Parathyroid adenoma (tissue), 2 donors: ENCODE measurements at regions not wholly inside any gene's neighbourhood (a gene's known extent, or its start where the extent isn't known, plus 50 kb on each side); places are given as distances from the start of the nearest gene placed in this dataset.

Source experiments
- H2AFZ ChIP-seq: fragments of 300-600 bp; sonication (generic); one replicate; pipeline ENCODE4 v1.7.0; 2017; ENCODE audit warnings: antibody characterized with exemption, mild to moderate bottlenecking
- H3K27ac ChIP-seq: fragments of 300-600 bp; sonication (generic); one replicate; pipeline ENCODE4 v1.7.0; 2017
- H3K27me3 ChIP-seq: fragments of 300-600 bp; sonication (generic); one replicate; pipeline ENCODE4 v1.7.0; 2017; ENCODE audit warnings: low read length; ENCODE audit not compliant: control insufficient read depth, insufficient read depth
- H3K36me3 ChIP-seq: fragments of 300-600 bp; sonication (generic); one replicate; pipeline ENCODE4 v1.7.0; 2017; ENCODE audit warnings: low read length; ENCODE audit not compliant: control insufficient read depth, insufficient read depth
- H3K4me1 ChIP-seq: fragments of 300-600 bp; sonication (generic); one replicate; pipeline ENCODE4 v1.7.0; 2017; ENCODE audit warnings: control low read depth
- H3K4me2 ChIP-seq: fragments of 300-600 bp; sonication (generic); one replicate; pipeline ENCODE4 v1.7.0; 2017; ENCODE audit warnings: low read length
- H3K4me3 ChIP-seq: fragments of 300-600 bp; sonication (generic); one replicate; pipeline ENCODE4 v1.7.0; 2017; ENCODE audit warnings: low read depth, low read length
- H3K79me2 ChIP-seq: fragments of 300-600 bp; sonication (generic); one replicate; pipeline ENCODE4 v1.7.0; 2017; ENCODE audit warnings: control low read depth
- H3K9ac ChIP-seq: fragments of 300-600 bp; sonication (generic); one replicate; pipeline ENCODE4 v1.7.0; 2017; ENCODE audit warnings: mild to moderate bottlenecking
- H3K9me3 ChIP-seq: fragments of 300-600 bp; sonication (generic); one replicate; pipeline ENCODE4 v1.7.0; 2017; ENCODE audit warnings: low read length; ENCODE audit not compliant: control insufficient read depth
- TF ChIP-seq, protein P1 (sequence below): fragments of 300-600 bp; sonication (generic); IDR thresholded peaks from one replicate; pipeline ENCODE4 v1.7.0; 2017; ENCODE audit warnings: antibody characterized with exemption, mild to moderate bottlenecking
- donor health status: primary hyperparathyroidism.

DNA sequence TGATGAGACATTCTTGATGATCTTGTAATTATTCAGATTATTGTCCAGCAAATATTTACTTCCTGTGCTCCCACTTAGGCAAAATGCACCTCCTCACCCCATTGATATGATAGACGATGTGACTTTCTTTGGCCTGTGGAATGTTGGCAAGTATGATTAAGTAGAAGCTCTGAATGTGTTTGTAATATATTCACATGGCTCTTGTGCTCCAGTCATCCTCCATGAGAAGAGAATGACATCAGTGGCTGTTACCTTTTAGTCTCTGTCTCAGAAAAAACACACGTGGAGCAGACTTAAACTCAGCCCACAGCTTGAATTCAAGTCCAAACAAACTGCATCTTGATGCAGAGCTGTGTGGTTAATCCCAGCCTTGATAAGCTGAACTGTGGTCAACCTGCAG lies 984.3 kb upstream of the FBXO33 start:
- Histone ChIP-seq H3K27me3 (no peaks in the 10 kb centered on the region), H3K4me2 (no peak overlapping the region), H2AFZ (no peak overlapping the region), H3K79me2 (no peaks in the 10 kb centered on the region), H3K4me3 (no peak overlapping the region), H3K9me3 (no peaks in the 10 kb centered on the region), H3K9ac (no peak overlapping the region), H3K27ac (no peak overlapping the region), H3K4me1 (no peaks in the 10 kb centered on the region), H3K36me3 (no peaks in the 10 kb centered on the region)
- TF ChIP-seq, protein P1, sequence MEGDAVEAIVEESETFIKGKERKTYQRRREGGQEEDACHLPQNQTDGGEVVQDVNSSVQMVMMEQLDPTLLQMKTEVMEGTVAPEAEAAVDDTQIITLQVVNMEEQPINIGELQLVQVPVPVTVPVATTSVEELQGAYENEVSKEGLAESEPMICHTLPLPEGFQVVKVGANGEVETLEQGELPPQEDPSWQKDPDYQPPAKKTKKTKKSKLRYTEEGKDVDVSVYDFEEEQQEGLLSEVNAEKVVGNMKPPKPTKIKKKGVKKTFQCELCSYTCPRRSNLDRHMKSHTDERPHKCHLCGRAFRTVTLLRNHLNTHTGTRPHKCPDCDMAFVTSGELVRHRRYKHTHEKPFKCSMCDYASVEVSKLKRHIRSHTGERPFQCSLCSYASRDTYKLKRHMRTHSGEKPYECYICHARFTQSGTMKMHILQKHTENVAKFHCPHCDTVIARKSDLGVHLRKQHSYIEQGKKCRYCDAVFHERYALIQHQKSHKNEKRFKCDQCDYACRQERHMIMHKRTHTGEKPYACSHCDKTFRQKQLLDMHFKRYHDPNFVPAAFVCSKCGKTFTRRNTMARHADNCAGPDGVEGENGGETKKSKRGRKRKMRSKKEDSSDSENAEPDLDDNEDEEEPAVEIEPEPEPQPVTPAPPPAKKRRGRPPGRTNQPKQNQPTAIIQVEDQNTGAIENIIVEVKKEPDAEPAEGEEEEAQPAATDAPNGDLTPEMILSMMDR: no peak

DNA sequence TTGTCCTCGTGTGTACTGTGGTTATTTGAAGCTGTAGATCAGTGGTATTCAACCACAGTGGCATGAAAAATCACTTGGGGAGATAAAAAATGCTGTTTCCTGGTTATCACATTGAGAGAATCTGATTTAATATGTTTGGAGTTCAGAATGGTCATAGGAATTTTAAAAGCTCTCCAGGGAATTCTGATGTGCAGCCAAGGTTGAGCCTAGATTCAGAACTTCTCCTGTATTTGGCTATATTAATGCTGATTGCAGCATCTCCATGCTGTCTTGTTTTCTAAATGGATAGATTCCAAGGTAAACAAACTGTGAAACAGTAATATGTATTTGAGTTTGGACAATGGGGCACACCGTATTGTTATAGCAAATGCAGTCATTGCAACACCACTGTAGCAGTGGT lies 982.2 kb upstream of the FBXO33 start:
- no peaks in the 10 kb centered on the region for H3K36me3 ChIP-seq
- H3K9ac ChIP-seq: no peak overlapping the region
- H3K4me1 ChIP-seq: no peaks in the 10 kb centered on the region
- H3K79me2 ChIP-seq: no peaks in the 10 kb centered on the region
- no peak overlapping the region for H2AFZ ChIP-seq
- H3K9me3 ChIP-seq: no peaks in the 10 kb centered on the region
- H3K27ac ChIP-seq: no peak overlapping the region
- no peak overlapping the region for H3K4me2 ChIP-seq
- no peak overlapping the region for H3K4me3 ChIP-seq
- H3K27me3 ChIP-seq: no peaks in the 10 kb centered on the region
- TF ChIP-seq, protein P1: no peak

DNA sequence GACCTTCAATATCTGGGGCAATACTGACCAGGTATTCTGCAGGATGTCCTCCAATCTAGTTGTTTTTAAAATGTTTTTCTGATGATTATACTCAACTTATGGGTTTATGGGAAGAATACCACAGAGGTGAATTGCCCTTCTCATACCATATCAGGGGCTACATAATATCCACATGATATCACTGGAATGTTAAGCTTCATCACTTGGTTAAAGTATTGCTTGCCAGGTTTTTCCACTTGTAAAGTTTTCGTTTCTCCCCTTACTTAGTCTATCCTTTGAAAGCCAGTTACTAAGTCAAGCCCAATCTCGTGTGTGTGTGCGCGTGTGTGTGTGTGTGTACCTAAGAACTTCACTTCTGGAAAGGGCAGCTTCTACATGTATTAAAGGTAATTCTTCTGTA lies 980.9 kb upstream of the FBXO33 start:
- no peaks in the 10 kb centered on the region for H3K9me3 ChIP-seq
- no peaks in the 10 kb centered on the region for H3K79me2 ChIP-seq
- H3K4me1 ChIP-seq: no peaks in the 10 kb centered on the region
- TF ChIP-seq, protein P1: no peak
- H2AFZ ChIP-seq: no peak overlapping the region
- no peak overlapping the region for H3K9ac ChIP-seq
- no peaks in the 10 kb centered on the region for H3K36me3 ChIP-seq
- H3K27me3 ChIP-seq: no peaks in the 10 kb centered on the region
- H3K4me3 ChIP-seq: no peak overlapping the region
- no peak overlapping the region for H3K4me2 ChIP-seq
- H3K27ac ChIP-seq: no peak overlapping the region

DNA sequence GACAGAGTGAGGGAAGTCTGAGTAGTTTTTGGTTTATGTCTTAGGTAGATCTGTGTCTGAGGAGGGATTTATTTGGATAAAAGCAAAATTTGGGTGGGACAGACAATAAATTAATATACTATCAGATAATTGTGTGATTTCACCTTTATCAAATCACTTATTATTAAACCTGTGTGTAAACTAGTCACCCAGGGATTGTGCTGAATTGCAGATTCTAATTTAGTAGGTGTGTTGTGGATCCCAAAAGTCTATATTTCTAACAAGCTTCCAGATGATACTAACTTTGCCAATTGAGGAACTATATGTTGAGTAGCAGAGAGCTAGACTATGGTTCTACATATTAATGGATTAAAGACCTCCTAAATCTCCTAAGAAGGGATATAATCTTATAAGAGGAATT lies 978.5 kb upstream of the FBXO33 start:
- Histone ChIP-seq H3K4me1 (no peaks in the 10 kb centered on the region), H2AFZ (no peak overlapping the region), H3K9me3 (no peaks in the 10 kb centered on the region), H3K27ac (no peak overlapping the region), H3K9ac (no peak overlapping the region), H3K36me3 (no peaks in the 10 kb centered on the region), H3K27me3 (no peaks in the 10 kb centered on the region), H3K4me2 (no peak overlapping the region), H3K79me2 (no peaks in the 10 kb centered on the region), H3K4me3 (no peak overlapping the region)
- TF ChIP-seq, protein P1: no peak

DNA sequence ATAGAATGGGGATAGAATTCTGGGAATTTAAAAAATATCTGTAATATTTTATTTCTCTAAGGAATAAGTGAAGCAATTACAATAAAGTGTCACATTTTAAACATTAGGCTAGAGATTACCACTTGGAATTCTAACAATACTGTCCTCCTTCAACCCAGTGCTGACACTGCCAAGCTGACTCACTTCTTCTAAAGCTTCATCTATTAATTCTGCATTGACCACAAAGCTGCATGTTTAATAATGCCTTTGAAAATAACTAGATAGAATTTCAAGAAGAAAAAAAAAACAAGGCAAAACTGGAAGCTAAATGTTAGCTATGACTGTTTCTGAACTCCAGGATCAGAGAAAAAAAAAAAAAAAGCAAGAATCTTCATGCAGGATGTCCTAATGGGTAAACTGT lies 970.7 kb upstream of the FBXO33 start:
- H3K9ac ChIP-seq: no peak overlapping the region
- H3K4me1 ChIP-seq: no peaks in the 10 kb centered on the region
- H3K4me3 ChIP-seq: no peak overlapping the region
- no peaks in the 10 kb centered on the region for H3K9me3 ChIP-seq
- H3K79me2 ChIP-seq: no peaks in the 10 kb centered on the region
- H3K36me3 ChIP-seq: no peaks in the 10 kb centered on the region
- H3K27ac ChIP-seq: no peak overlapping the region
- H2AFZ ChIP-seq: no peak overlapping the region
- no peaks in the 10 kb centered on the region for H3K27me3 ChIP-seq
- TF ChIP-seq, protein P1: no peak
- H3K4me2 ChIP-seq: no peak overlapping the region
